ENCODE measurements at regions not wholly inside any gene's neighbourhood (a gene's known extent, or its start where the extent isn't known, plus 50 kb on each side); places are given as distances from the start of the nearest gene placed in this dataset.

DNA sequence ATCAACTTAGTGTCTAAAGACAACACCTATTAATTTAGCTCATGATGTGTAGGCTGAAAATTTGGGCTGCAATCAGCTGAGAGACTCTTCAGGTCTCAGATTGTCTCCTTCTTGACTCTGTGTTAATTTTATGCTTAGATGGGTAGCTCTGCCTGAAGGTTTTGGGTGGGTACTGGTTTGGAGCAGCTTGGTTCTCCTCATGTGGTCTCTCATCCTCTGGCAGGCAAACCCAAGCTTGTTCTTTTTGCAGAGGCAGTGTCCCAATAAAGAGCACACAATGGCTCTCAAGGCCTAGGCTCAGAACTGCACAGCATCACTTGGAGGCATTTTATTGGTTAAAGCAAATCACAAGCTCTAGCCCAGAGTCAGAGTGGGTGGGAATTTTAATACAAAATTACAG lies 280.6 kb downstream of the BTBD3 start:
- TF ChIP-seq, protein P1, sequence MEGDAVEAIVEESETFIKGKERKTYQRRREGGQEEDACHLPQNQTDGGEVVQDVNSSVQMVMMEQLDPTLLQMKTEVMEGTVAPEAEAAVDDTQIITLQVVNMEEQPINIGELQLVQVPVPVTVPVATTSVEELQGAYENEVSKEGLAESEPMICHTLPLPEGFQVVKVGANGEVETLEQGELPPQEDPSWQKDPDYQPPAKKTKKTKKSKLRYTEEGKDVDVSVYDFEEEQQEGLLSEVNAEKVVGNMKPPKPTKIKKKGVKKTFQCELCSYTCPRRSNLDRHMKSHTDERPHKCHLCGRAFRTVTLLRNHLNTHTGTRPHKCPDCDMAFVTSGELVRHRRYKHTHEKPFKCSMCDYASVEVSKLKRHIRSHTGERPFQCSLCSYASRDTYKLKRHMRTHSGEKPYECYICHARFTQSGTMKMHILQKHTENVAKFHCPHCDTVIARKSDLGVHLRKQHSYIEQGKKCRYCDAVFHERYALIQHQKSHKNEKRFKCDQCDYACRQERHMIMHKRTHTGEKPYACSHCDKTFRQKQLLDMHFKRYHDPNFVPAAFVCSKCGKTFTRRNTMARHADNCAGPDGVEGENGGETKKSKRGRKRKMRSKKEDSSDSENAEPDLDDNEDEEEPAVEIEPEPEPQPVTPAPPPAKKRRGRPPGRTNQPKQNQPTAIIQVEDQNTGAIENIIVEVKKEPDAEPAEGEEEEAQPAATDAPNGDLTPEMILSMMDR (IDR thresholded peaks at IDR 0.05; ENCODE audit: low read length): no peak
- no peak for TF ChIP-seq EZH2 (IDR thresholded peaks at IDR 0.05; ENCODE audit: borderline replicate concordance, low read length)
